ENCODE measurements at regions not wholly inside any gene's neighbourhood (a gene's known extent, or its start where the extent isn't known, plus 50 kb on each side); places are given as distances from the start of the nearest gene placed in this dataset.
A peak's percentile ranks its signal among the peaks of the same experiment; 100 is the strongest.

DNA sequence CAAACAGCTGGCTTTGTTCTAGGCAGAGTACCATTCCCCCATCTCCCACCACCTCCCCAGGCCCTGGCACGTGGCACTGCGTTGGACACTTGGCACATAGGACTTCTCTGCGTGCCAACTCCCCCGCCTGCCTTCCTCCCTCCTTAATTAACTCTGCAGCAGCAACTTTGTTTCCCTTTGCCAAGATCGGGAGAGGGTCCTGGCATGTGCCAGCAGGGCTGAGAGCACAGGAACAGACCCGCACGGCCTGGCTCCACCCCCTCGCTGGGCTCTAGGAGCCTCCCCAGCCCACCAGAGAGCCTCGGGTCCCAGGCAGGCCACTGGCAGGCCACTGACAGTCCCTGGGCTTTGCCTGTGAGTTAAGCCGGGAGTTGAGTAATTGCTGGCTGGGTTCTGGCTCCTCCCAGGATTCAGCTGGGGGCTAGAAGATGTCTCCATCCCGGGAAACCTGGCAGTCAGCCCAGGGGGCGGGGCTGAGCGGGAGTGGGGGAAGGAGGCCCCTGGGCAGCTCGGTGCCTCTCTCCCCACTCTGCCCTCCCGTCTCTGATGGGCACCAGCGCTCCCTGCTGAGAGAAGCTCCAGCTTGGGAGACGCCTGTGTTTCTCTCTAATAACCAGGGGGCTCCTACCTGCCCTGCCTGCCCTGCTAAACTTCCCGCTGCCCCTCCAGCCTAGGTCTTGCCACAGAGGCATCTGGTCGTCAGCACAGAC is 224.0 kb upstream of the TNRC6C start:
- peak in 8 of 11 donors; percentile 68 to 81 (median 76) for DNase-seq (ENCODE audit: extremely low read depth in 1 of 11, low read depth in 9 of 11, low spot score in 4 of 11)

DNA sequence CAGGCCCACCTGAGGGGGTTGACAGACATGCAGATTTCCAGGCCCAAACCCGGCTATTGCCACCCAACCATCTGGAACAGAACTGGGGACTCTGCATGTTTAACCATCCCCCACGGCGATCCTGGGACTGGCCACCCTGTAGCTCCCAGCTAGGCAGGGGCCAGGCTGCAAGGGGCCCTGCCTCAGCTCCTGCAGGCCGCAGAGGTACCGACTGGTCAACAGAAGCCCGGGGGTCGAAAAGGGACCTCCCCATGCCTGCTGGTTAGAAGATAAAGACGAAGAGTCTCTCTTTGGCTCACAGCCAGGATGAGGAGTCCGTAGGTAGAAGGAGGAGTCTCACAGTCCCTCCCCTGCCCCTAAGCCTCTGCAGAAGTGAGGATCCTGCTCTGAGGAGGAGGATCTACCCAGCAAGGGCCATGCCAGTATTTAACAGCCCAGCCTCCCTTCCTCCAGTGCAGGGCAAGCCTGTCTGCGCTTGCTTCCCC is 223.4 kb upstream of the TNRC6C start:
- no peak for DNase-seq (ENCODE audit: extremely low read depth in 1 of 11, low read depth in 9 of 11, low spot score in 4 of 11)

DNA sequence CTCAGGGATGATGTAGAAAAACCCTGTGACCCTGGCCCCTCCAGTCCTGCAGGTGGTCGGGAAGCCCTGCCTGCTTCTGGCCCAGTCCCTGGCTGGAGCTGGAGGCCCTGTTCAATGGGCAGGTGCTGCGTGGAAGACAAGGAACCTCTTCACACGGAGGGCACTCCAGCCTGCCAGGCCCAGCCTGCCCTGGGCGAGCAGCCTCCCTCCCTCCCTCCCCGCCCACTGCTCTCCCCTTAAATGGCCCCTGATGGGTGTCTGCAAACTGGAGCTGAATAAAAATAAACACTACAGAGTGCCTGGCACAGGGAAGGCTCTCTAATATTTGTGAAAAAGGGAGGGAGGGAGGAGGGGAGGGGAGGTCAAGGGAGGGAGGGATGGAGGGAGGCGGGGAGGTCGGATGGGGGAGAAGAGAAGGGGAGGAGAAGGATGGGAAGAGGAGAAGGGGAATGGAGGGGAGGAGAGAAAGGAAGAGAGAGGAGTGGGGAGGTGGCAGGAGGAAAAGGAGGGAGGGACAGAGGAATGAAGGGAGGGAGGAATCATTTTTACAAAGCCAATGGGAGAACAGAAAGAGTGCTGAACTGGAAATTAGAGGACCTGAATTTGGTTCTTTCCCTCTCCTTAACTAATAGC is 222.8 kb upstream of the TNRC6C start:
- peak in 2 of 11 donors; percentile 39 to 47 for DNase-seq (ENCODE audit: extremely low read depth in 1 of 11, low read depth in 9 of 11, low spot score in 4 of 11)

DNA sequence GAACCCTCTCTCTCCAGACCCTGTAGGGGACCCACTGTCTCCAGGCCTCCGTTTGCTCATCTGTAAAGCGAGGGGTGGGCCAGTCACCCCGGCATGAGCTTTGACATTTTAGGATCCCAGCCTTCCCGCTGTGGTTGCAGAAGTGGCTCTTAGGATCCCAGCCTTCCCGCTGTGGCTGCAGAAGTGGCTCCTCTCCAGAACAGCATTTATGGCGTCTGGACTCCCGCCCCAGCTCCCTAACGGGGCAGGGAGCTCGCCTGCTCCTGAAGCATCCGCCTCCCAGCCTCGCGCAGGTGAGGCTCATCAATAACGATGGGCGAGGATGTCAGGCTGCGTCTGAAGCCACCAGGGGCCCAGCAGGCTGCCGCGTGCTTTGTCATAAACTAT is 222.3 kb upstream of the TNRC6C start:
- no peak for DNase-seq (ENCODE audit: extremely low read depth in 1 of 11, low read depth in 9 of 11, low spot score in 4 of 11)

DNA sequence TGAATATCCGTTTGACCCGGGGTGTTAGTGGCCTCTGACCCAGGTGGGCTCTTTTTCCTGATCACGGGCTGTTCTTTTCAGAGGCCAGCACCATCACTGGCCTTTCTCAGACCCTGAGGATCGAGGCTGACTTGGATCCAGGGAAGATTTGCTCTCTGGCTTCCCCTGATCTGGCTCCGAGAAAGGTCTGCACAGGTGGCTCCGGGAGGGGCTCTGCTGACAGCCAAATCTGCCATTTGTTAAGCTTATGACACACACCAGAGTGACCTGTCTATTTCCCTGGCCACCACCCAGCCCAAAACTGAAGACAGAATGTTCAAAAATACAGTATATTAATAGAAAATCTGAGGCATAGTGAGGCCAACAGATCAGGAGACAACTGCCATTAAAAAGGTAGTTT is 221.8 kb upstream of the TNRC6C start:
- no peak for DNase-seq (ENCODE audit: extremely low read depth in 1 of 11, low read depth in 9 of 11, low spot score in 4 of 11)

DNA sequence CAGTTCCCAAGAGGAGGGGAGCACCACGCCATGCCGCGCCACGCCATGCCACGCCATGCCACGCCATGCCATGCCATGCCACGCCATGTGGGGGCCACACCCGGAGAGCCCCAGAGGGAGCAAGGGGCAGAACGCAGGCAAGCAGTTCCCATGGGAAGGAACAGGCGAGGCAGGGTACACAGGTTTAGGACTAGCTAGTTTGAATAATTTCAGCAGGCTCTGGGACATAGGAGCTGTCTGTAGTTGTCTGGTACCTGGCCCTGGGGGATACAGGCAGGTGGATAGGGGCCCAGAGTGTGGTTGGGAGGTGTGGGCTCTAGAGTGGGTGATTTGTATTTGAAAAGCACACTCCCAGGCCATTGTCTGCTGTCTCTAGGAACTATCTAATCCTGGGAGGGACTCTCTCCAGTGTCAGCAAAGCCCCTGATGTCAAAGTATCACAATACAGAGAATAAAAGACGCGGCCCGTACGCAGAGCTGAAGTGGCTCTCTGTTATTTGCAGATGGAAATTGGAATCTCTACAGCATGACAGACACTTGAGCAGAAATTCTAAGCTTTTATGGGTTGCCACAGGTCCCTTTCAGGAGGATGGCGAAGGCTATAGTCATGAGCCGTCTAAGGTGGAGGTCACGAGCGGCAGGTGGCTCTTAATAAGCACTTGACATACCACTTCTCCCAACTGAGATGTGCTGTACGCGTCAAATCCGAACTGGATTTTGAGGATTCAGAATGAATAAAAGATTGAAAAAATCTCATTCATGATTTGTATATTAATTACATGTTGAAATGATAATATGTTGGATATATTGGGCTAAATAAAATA is 220.8 kb upstream of the TNRC6C start:
- DNase-seq (ENCODE audit: extremely low read depth in 1 of 11, low read depth in 9 of 11, low spot score in 4 of 11) = no peak

DNA sequence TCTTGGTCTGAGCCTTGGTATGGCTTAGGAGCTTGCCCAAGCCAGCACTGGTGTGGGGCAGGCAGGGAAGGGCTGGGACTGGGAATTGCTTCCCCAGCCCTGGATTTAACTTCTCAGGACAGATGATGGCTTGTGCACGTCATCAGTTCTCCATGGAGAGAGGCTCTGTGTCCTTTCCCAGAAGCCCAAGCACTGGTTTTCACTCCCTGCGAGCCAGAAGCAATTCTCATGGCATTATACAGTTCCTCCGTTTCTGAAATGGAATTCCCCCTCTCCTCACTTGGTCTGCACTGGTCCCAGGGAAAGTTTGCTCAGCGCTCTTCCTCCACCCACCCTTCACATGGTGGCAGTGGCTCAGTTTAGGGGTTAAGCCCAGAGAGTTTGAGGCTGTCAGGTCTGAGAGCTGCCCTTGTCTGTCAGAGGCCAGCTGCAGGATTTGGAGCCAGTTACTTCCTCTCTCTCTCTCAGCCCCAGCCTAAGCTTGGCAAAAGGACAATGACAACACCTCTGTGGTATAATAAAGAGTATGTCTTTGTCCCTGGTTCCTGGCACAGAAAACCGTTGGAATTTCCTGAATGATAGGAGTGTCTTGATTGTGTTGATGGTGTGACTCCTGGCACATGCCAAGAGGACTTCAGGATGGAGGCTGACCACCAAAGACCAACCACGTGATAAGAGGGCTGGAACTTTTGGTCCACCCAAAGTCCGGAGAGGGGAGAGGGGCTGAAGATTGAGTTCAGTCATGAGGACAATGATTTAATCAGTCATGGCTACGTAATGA is 219.6 kb upstream of the TNRC6C start:
- DNase-seq (ENCODE audit: extremely low read depth in 1 of 11, low read depth in 9 of 11, low spot score in 4 of 11) = no peak

DNA sequence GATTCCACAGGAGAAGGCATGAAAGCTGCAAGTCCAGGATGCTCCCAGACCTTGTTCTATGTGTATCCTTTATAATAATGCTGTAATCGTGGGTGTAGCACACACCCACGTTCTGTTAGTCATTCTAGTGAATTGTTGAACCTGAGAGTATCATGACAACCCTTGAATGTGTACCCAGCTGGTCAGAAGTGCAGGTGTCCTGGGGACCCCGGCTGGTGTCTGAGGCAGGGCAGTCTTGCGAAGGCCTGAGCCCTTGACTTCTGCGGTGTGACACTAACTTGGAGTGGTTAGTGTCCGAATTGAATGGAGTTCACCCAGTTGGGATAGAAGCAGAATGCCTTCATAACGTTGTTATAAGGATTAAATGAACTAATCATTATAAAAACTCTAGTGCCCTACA is 218.0 kb upstream of the TNRC6C start:
- no peak for DNase-seq (ENCODE audit: extremely low read depth in 1 of 11, low read depth in 9 of 11, low spot score in 4 of 11)

DNA sequence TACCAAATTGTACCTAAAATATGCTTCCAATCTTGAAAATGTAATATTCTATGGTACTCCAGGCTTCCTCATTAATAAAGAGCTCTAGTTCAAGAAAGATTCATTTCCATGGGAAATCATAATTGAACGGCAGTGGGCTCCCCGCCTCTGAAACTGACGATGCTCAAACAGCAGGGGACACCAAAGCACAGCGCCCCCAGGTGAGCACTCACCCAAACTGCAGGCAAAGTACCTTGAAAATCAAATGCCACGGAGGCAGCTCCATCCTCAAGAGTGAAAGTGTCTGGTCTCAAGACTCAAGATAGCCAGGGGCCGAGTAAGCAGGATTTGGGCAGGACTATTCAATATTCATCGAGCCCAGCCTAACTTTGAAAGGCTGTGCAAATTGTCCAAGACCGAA is 217.4 kb upstream of the TNRC6C start:
- DNase-seq (ENCODE audit: extremely low read depth in 1 of 11, low read depth in 9 of 11, low spot score in 4 of 11) = no peak

DNA sequence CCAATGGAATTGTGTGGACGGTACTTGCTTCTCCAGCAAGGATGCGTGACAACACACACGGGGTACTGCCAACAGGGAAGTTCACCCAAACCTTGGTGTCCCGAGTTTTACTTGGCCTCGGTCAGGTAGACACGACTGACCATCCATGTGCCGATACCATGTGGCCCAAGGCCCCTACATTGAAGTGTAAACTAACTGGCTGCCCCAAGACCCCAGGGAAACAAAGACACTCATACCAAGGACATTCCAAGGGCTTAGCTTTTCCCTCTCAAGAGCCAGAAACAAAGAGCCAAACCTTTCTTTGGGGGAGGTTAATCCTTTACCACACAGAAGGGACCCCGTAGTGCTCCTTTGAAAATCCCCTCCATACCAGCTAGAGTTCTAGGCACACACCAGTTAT is 215.9 kb upstream of the TNRC6C start:
- DNase-seq (ENCODE audit: extremely low read depth in 1 of 11, low read depth in 9 of 11, low spot score in 4 of 11) = no peak

DNA sequence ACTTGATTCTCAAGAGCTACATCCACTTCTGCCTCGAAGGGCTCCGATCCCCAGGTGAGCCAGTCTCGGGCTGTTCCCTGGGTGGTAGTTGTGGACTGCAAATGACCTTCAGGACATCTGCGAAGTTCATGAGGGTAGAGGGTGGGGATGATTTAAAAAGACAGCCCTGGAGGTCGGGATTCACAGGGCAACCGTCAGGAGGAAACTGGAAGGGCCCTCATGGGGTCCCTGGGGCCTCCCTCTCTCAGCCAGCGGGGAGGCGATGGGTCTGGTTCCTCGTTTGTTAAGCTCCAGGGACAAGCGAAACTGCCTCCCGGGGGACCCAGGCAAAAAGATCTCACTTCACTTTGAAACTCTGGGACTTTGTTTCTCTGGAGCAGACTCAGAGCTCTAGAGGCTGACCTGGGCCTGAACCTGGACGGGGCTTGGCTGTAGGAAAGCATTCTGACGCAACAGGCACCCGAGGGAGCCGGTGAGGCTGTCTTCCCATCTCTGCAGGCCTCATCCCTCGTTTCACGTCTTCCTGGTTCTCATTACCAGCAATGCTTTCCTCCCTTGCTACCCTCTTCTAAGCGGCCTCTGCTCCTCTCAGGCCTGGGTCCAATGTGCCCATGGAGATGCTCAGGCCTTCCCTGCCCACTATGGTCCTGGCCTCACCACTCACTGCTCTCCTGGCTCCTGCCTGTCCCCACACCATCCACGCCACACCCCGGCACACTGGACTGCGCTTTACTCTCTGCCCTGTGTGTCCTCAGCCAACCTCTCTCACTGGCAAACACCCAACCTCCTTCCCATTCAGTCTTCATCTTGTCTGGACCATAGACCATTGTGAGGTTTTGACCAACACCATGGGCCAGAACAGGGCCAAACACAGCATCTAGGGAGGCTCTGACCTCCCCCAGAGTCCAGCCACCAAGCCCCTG is 214.2 kb upstream of the TNRC6C start:
- no peak for DNase-seq (ENCODE audit: extremely low read depth in 1 of 11, low read depth in 9 of 11, low spot score in 4 of 11)

DNA sequence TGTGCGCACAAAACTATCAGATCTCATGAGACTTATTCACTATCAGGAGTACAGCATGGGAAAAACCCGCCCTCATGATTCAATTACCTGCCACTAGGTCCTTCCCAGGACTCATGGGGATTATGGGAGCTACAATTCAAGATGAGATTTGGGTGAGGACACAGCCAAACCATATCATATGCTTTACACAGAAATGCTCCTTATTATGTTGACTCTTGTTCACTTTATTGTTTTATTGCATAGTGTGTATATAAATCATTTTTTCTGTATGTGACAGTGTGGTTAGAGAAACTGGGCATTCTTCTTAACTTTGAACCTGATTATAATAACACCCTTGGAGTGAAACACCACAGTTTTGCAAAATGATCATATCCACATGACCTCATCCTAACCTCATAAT is 212.8 kb upstream of the TNRC6C start:
- DNase-seq (ENCODE audit: extremely low read depth in 1 of 11, low read depth in 9 of 11, low spot score in 4 of 11) = no peak

DNA sequence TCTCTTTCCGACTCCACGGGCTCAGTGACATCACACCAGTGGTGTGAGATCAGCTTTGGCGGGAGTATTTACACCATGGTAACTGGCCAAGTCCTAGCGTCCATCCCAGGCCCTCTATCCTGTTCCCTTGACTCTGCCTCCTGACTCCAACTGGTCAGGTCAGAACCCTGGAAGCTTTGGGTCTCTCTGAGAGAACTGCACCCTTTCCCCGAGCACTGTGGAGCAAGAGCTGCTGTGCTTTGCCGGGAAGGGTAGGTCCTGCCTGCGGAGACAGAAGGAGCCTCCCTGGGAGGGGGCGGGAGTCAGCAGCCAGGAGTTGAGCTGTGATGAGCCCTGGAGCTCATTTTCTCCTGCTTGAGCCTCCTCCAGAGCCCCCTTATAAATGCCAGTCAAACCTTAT is 212.1 kb upstream of the TNRC6C start:
- no peak for DNase-seq (ENCODE audit: extremely low read depth in 1 of 11, low read depth in 9 of 11, low spot score in 4 of 11)

DNA sequence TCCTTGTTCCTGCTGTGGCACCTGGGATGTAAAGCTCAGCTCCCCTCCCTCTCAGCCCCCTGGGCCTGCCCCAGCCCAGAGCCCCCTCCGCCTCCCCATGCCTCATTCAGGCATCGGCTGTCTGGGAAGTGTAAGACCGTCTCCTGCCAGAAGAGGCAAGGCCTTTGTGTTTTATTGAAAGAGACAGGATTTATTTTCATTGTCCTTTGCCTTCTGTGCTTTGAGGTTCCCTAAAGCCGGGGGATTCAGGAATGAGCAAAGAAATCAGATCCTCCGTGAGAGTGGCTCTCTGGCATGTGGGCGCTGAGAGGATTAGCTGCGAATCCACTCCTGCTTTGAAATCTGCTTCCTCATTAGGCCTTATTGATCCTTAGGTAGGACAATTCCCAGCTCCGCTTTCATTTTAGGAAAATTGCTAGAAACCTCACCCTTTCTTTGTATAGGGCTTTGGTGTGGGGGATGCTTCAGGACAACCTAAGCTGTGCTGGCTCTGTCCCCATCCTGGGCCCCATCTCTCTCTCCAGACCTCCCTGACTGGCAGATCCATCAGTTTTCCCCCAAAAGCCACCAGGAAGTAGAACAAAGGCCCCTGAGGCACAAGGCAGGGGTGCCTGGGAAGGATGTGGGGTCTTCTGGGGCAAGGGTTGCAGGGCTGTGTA is 211.5 kb upstream of the TNRC6C start:
- DNase-seq (ENCODE audit: extremely low read depth in 1 of 11, low read depth in 9 of 11, low spot score in 4 of 11) = no peak

DNA sequence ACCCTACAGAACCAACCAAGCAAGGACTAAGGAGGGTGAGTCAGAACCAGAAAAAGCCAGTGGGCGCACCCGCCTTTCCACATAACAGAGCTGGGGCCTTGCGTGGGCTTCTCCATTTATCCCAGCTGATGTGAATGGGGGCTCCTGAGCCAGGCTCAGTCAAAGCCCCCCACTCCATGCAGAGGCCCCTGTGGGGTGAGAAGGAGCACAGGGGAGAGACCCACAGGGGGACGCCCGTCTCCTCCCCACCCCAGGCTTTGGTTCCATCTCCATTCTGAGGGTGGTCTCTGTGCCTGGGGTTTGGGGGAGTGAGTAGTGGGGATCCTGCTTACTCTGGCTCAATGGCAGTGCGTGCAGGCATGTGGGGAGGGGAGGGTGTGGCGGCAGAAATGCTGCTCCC is 210.1 kb upstream of the TNRC6C start:
- DNase-seq (ENCODE audit: extremely low read depth in 1 of 11, low read depth in 9 of 11, low spot score in 4 of 11) = no peak

DNA sequence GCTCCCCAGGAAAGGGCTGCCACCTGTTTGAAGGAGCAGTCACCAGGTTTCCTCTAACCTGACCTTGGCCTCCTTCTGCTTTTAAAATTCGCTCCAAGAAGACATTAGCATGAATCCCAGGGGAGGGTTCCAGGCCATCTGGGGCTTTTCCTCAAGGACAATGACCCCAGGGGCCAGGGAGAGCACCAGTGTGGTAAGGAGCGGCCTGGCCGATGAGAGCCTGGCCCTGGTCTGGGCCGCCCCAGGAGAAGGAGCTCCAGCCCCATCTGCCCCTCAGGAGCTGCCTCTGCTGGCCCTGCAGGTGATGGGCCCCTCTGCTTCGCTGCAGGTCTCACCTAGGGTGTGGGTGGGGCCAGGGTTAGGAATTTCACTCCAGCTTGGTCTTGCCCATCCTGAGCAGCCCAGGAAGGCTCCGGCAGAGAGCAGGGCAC is 209.2 kb upstream of the TNRC6C start:
- no peak for DNase-seq (ENCODE audit: extremely low read depth in 1 of 11, low read depth in 9 of 11, low spot score in 4 of 11)

DNA sequence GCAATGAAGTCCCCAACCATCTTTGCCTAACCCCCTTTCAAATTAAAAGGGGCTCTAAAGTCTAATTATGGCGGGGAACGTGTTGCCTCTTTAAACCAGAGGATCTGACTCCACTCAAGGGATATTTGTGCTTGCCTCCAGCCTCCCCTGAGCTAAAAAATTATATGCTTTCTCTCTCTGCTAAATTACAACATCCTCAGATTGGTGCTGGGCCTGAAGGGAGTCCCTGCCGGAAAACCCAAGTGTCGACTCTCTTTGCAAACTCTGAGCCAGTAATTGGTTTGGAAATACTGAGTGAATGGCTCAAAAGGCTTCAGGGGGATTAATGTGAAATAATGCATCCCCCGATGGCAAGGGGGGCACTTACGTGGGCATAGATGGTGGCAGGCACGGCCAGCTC is 208.5 kb upstream of the TNRC6C start:
- DNase-seq (ENCODE audit: extremely low read depth in 1 of 11, low read depth in 9 of 11, low spot score in 4 of 11) = no peak

Data from renal cortex interstitium (tissue), 11 donors.